ENCODE measurements at regions not wholly inside any gene's neighbourhood (a gene's known extent, or its start where the extent isn't known, plus 50 kb on each side); places are given as distances from the start of the nearest gene placed in this dataset.

- Histone ChIP-seq H3K27ac (ENCODE audit: low read depth, low read length) (no peak overlapping the region), H3K4me3 (ENCODE audit: low read length) (no peak overlapping the region), H3K36me3 (ENCODE audit: control insufficient read depth, insufficient read depth, low read length) (no peaks in the 10 kb centered on the region), H3K9ac (ENCODE audit: extremely low read depth, low read length, poor library complexity, severe bottlenecking) (no peak overlapping the region), H3K9me3 (ENCODE audit: control insufficient read depth, low read length) (no peaks in the 10 kb centered on the region), H3K27me3 (ENCODE audit: control insufficient read depth, insufficient read depth, low read length, poor library complexity, severe bottlenecking) (no peaks in the 10 kb centered on the region), H3K4me1 (ENCODE audit: control insufficient read depth, insufficient read depth, low read length) (no peaks in the 10 kb centered on the region)
- no peak for TF ChIP-seq CTCF (conservative IDR thresholded peaks at IDR 0.05)
- Mint-ChIP-seq H3K4me3 (no peak overlapping the region), H3K36me3 (ENCODE audit: low read depth) (no peaks in the 10 kb centered on the region), H3K9me3 (no peaks in the 10 kb centered on the region), H3K4me1 (peaks cover 9% of the 10 kb centered on the region), H3K27ac (no peak overlapping the region), H3K27me3 (ENCODE audit: insufficient read depth) (no peaks in the 10 kb centered on the region)
- no peak for DNase-seq
- WGBS, 2 experiments (ENCODE audit: insufficient coverage in 1 of 2, insufficient read length in 1 of 2): 30% methylated on average over 1 of the region's 1 CpG; no CpG with 5 or more reads in 1 of the 2 experiments
These were observed 724.8 kb downstream of the INHBA start for GRCh38 chr7:40978047-40978446.

- H3K4me1 Mint-ChIP-seq: peaks cover 9% of the 10 kb centered on the region
- no peak for TF ChIP-seq CTCF (conservative IDR thresholded peaks at IDR 0.05)
- Histone ChIP-seq H3K9ac (ENCODE audit: extremely low read depth, low read length, poor library complexity, severe bottlenecking) (no peak overlapping the region), H3K4me1 (ENCODE audit: control insufficient read depth, insufficient read depth, low read length) (no peaks in the 10 kb centered on the region), H3K9me3 (ENCODE audit: control insufficient read depth, low read length) (no peaks in the 10 kb centered on the region), H3K4me3 (ENCODE audit: low read length) (no peak overlapping the region), H3K27me3 (ENCODE audit: control insufficient read depth, insufficient read depth, low read length, poor library complexity, severe bottlenecking) (no peaks in the 10 kb centered on the region), H3K27ac (ENCODE audit: low read depth, low read length) (no peak overlapping the region), H3K36me3 (ENCODE audit: control insufficient read depth, insufficient read depth, low read length) (no peaks in the 10 kb centered on the region)
- no peaks in the 10 kb centered on the region for H3K27me3 Mint-ChIP-seq (ENCODE audit: insufficient read depth)
- no peak overlapping the region for H3K4me3 Mint-ChIP-seq
- H3K36me3 Mint-ChIP-seq (ENCODE audit: low read depth): no peaks in the 10 kb centered on the region
- DNase-seq: no peak
- no peak overlapping the region for H3K27ac Mint-ChIP-seq
- no peaks in the 10 kb centered on the region for H3K9me3 Mint-ChIP-seq
- WGBS, 2 experiments (ENCODE audit: insufficient coverage in 1 of 2, insufficient read length in 1 of 2): 100% methylated on average over 1 of the region's 1 CpG; no CpG with 5 or more reads in 1 of the 2 experiments
These were observed 725.4 kb downstream of the INHBA start for GRCh38 chr7:40977533-40977932.

- no peaks in the 10 kb centered on the region for H3K9me3 ChIP-seq (ENCODE audit: control insufficient read depth, low read length)
- H3K4me3 ChIP-seq (ENCODE audit: low read length): no peak overlapping the region
- Mint-ChIP-seq H3K27ac (peak overlapping the region; percentile 59), H3K4me1 (peaks cover 2% of the 10 kb centered on the region), H3K9me3 (no peaks in the 10 kb centered on the region), H3K36me3 (ENCODE audit: low read depth) (no peaks in the 10 kb centered on the region), H3K4me3 (no peak overlapping the region), H3K27me3 (ENCODE audit: insufficient read depth) (no peaks in the 10 kb centered on the region)
- no peaks in the 10 kb centered on the region for H3K36me3 ChIP-seq (ENCODE audit: control insufficient read depth, insufficient read depth, low read length)
- no peak for TF ChIP-seq CTCF (conservative IDR thresholded peaks at IDR 0.05)
- 75 to 76% methylated on average over 1 of the region's 1 CpG for WGBS, 2 experiments (ENCODE audit: insufficient coverage in 1 of 2, insufficient read length in 1 of 2)
- no peaks in the 10 kb centered on the region for H3K27me3 ChIP-seq (ENCODE audit: control insufficient read depth, insufficient read depth, low read length, poor library complexity, severe bottlenecking)
- H3K9ac ChIP-seq (ENCODE audit: extremely low read depth, low read length, poor library complexity, severe bottlenecking): no peak overlapping the region
- H3K4me1 ChIP-seq (ENCODE audit: control insufficient read depth, insufficient read depth, low read length): no peaks in the 10 kb centered on the region
- H3K27ac ChIP-seq (ENCODE audit: low read depth, low read length): no peak overlapping the region
- DNase-seq: peak; percentile 54
These were observed 730.5 kb downstream of the INHBA start for GRCh38 chr7:40972426-40972825.
